H1 (cell line): ENCODE measurements at regions not wholly inside any gene's neighbourhood (a gene's known extent, or its start where the extent isn't known, plus 50 kb on each side); places are given as distances from the start of the nearest gene placed in this dataset.

ENCODE experiments used
- CTCF ChIA-PET: fragments of 300-600 bp; sonication (Branson Sonifier 250); formaldehyde crosslinking; loops from one replicate; lab custom pipeline; 2021; ENCODE audit not compliant: partially characterized antibody; lab: Charles Lee
- POLR2A ChIA-PET: fragments of 300-600 bp; sonication (Branson Sonifier 250); formaldehyde crosslinking; loops from one replicate; lab custom pipeline; 2021; ENCODE audit warnings: inconsistent platforms; ENCODE audit not compliant: partially characterized antibody; lab: Charles Lee
- DNase-seq, 2 experiments: peaks; one replicate each; pipeline versions ENCODE4 v3.0.0 to v3.0.0-alpha.2; 2010 to 2022; ENCODE audit warnings: low spot score in 2 of 2, low read depth in 1 of 2, mixed read lengths in 1 of 2
- FAIRE-seq: peaks from 2 replicates; lab custom pipeline; 2011; peaks lifted over from hg19 to GRCh38; lab: Jason Lieb, UNC
- H2AFZ ChIP-seq: 2 replicates; pipeline ENCODE4 v1.8.1; 2012; ENCODE audit warnings: low read length, inconsistent platforms
- H2AK5ac ChIP-seq: 2 replicates; pipeline ENCODE4 v1.6.1; 2013; ENCODE audit warnings: low read depth, low read length
- H2BK120ac ChIP-seq: replicated peaks from 2 replicates; pipeline ENCODE3; 2013; ENCODE audit warnings: low read depth, low read length, inconsistent platforms
- H2BK12ac ChIP-seq: 2 replicates; pipeline ENCODE4 v1.6.1; 2013; ENCODE audit warnings: low read depth, low read length
- H2BK15ac ChIP-seq: 2 replicates; pipeline ENCODE4 v1.6.1; 2013; ENCODE audit warnings: low read length
- H2BK20ac ChIP-seq: 2 replicates; pipeline ENCODE4 v1.6.1; 2013; ENCODE audit warnings: low read length
- H2BK5ac ChIP-seq: 2 replicates; pipeline ENCODE4 v1.6.1; 2013; ENCODE audit warnings: low read depth, low read length
- H3K14ac ChIP-seq: 2 replicates; pipeline ENCODE4 v1.6.1; 2013; ENCODE audit warnings: inconsistent platforms; ENCODE audit not compliant: insufficient read length
- H3K18ac ChIP-seq: 2 replicates; pipeline ENCODE4 v1.6.1; 2013; ENCODE audit warnings: low read length; ENCODE audit errors: extremely low read depth
- H3K23ac ChIP-seq: 2 replicates; pipeline ENCODE4 v1.6.1; 2013; ENCODE audit warnings: inconsistent platforms; ENCODE audit not compliant: insufficient read length
- H3K23me2 ChIP-seq: 2 replicates; pipeline ENCODE4 v1.6.1; 2013; ENCODE audit warnings: low read depth, low read length
- H3K27ac ChIP-seq: 2 replicates; pipeline ENCODE4 v1.6.1; 2011; ENCODE audit warnings: low read depth, low read length, inconsistent platforms
- H3K27me3 ChIP-seq, 4 experiments: replicated peaks in 1 of 4; 1 replicate in 1 of 4; 2 replicates in 3 of 4; pipeline versions ENCODE4 v1.6.1 to v1.8.1; 2011 to 2013; ENCODE audit warnings: low read length in 3 of 4, mild to moderate bottlenecking in 3 of 4, inconsistent platforms in 2 of 4, mixed read lengths in 2 of 4, moderate library complexity in 1 of 4; ENCODE audit not compliant: control insufficient read depth in 3 of 4, insufficient read depth in 3 of 4; ENCODE audit errors: extremely low read depth in 1 of 4
- H3K36me3 ChIP-seq, 4 experiments: 2 replicates each; pipeline versions ENCODE4 v1.6.1 to v1.8.1; 2011 to 2013; ENCODE audit warnings: mild to moderate bottlenecking in 4 of 4, low read length in 3 of 4, moderate library complexity in 2 of 4, control low read depth in 1 of 4, inconsistent platforms in 1 of 4; ENCODE audit not compliant: insufficient read depth in 4 of 4, control insufficient read depth in 2 of 4
- H3K4ac ChIP-seq: replicated peaks from 2 replicates; pipeline ENCODE3; 2013; ENCODE audit warnings: low read length, low read depth, mixed read lengths, inconsistent platforms; ENCODE audit not compliant: insufficient read length
- H3K4me1 ChIP-seq, 4 experiments: replicated peaks in 1 of 4; 1 replicate in 1 of 4; 2 replicates in 3 of 4; pipeline versions ENCODE4 v1.6.1 to v1.8.1; 2011 to 2013; ENCODE audit warnings: low read length in 3 of 4, inconsistent platforms in 2 of 4, mixed read lengths in 1 of 4; ENCODE audit not compliant: insufficient read depth in 4 of 4, control insufficient read depth in 3 of 4
- H3K4me2 ChIP-seq, 2 experiments: 2 replicates each; pipeline versions ENCODE4 v1.6.1 to v1.8.1; 2011 to 2013; ENCODE audit warnings: low read depth in 2 of 2, low read length in 2 of 2, control low read depth in 1 of 2, inconsistent platforms in 1 of 2, mild to moderate bottlenecking in 1 of 2; ENCODE audit not compliant: insufficient read depth in 1 of 2
- H3K4me3 ChIP-seq, 4 experiments: fragments of 200-600, 300-600 bp in 1 of 4; sonication (generic), shearing (Covaris generic), sonication (Bioruptor Twin) in 1 of 4; 2 replicates each; pipeline versions ENCODE4 v1.5.1 to v1.8.1; 2011 to 2016; ENCODE audit warnings: low read length in 4 of 4, low read depth in 3 of 4, control low read depth in 2 of 4, inconsistent platforms in 2 of 4, mild to moderate bottlenecking in 2 of 4, mixed read lengths in 1 of 4, moderate library complexity in 1 of 4; ENCODE audit not compliant: insufficient read depth in 2 of 4; ENCODE audit errors: extremely low read depth in 1 of 4
- H3K56ac ChIP-seq: replicated peaks from 2 replicates; pipeline ENCODE3; 2013; ENCODE audit warnings: low read depth, mild to moderate bottlenecking, mixed read lengths, low read length, inconsistent platforms; ENCODE audit not compliant: insufficient read length
- H3K79me1 ChIP-seq: 2 replicates; pipeline ENCODE4 v1.6.1; 2013; ENCODE audit warnings: low read depth, low read length, control low read depth
- H3K79me2 ChIP-seq, 2 experiments: 2 replicates each; pipeline versions ENCODE4 v1.6.1 to v1.8.1; 2012 to 2013; ENCODE audit warnings: low read length in 2 of 2, mild to moderate bottlenecking in 2 of 2, inconsistent platforms in 1 of 2; ENCODE audit not compliant: insufficient read depth in 2 of 2, control insufficient read depth in 1 of 2
- H3K9ac ChIP-seq, 4 experiments: replicated peaks in 1 of 4; 1 replicate in 1 of 4; 2 replicates in 3 of 4; pipeline versions ENCODE4 v1.6.1 to v1.8.1; 2011 to 2013; ENCODE audit warnings: low read depth in 3 of 4, low read length in 3 of 4, control low read depth in 2 of 4, mild to moderate bottlenecking in 2 of 4, moderate library complexity in 2 of 4, inconsistent platforms in 1 of 4; ENCODE audit errors: extremely low read depth in 1 of 4
- H3K9me3 ChIP-seq, 2 experiments: 2 replicates each; pipeline versions ENCODE4 v1.6.1 to v1.8.1; 2012 to 2013; ENCODE audit warnings: mild to moderate bottlenecking in 2 of 2, moderate library complexity in 2 of 2, control low read depth in 1 of 2, inconsistent platforms in 1 of 2, low read depth in 1 of 2, low read length in 1 of 2, mixed read lengths in 1 of 2; ENCODE audit not compliant: insufficient read depth in 2 of 2
- H4K20me1 ChIP-seq, 2 experiments: replicated peaks in 1 of 2; 2 replicates each; pipeline versions ENCODE3 to v1.8.1; 2011 to 2013; ENCODE audit warnings: inconsistent platforms in 2 of 2, low read length in 2 of 2, mild to moderate bottlenecking in 1 of 2; ENCODE audit not compliant: insufficient read depth in 2 of 2, control insufficient read depth in 1 of 2
- H4K5ac ChIP-seq: 2 replicates; pipeline ENCODE4 v1.6.1; 2013; ENCODE audit warnings: low read length, low read depth, mixed read lengths, inconsistent platforms; ENCODE audit not compliant: insufficient read length
- H4K8ac ChIP-seq: 2 replicates; pipeline ENCODE4 v1.8.0; 2013; ENCODE audit warnings: mild to moderate bottlenecking, moderate library complexity, low read length, inconsistent platforms; ENCODE audit not compliant: insufficient read depth; ENCODE audit errors: extremely low read depth
- H4K91ac ChIP-seq: replicated peaks from 2 replicates; pipeline ENCODE3; 2013; ENCODE audit warnings: low read length, mixed read lengths, inconsistent platforms; ENCODE audit not compliant: insufficient read length
- CHD1 ChIP-seq: IDR thresholded peaks from 2 replicates; pipeline ENCODE4 v1.6.1; 2012; ENCODE audit warnings: low read depth, low read length, improper control_type of control experiment
- EGR1 ChIP-seq: IDR thresholded peaks from 2 replicates; pipeline ENCODE4 v1.6.1; 2011; ENCODE audit warnings: low read depth, low read length, borderline replicate concordance
- EZH2 ChIP-seq: fragments of 200-600 bp; sonication (generic); IDR thresholded peaks from 2 replicates; pipeline ENCODE4 v1.7.1; 2012; ENCODE audit warnings: low read depth, mild to moderate bottlenecking, moderate library complexity, low read length, inconsistent platforms; ENCODE audit not compliant: severe bottlenecking
- FOSL1 ChIP-seq: IDR thresholded peaks from 2 replicates; pipeline ENCODE4 v1.6.1; 2011; ENCODE audit warnings: mild to moderate bottlenecking, low read depth, low read length, moderate library complexity; ENCODE audit not compliant: insufficient read depth
- PHF8 ChIP-seq: fragments of 200-600 bp; sonication (generic); conservative IDR thresholded peaks from 2 replicates; pipeline ENCODE4 v1.7.1; 2012; ENCODE audit warnings: low read depth, mild to moderate bottlenecking, inconsistent platforms, low read length, moderate library complexity
- RAD21 ChIP-seq, 2 experiments: IDR thresholded peaks in 1 of 2; conservative IDR thresholded peaks in 1 of 2; 2 replicates each; pipeline ENCODE4 v1.6.1; 2011; ENCODE audit warnings: low read depth in 2 of 2, low read length in 2 of 2, improper control_type of control experiment in 1 of 2, inconsistent platforms in 1 of 2, mild to moderate bottlenecking in 1 of 2, moderate library complexity in 1 of 2
- RFX5 ChIP-seq: IDR thresholded peaks from 2 replicates; pipeline ENCODE4 v1.6.1; 2011; ENCODE audit warnings: low read depth, low read length, improper control_type of control experiment, borderline replicate concordance
- SIX5 ChIP-seq: IDR thresholded peaks from 2 replicates; pipeline ENCODE4 v1.6.1; 2011; ENCODE audit warnings: mild to moderate bottlenecking, low read depth, low read length
- SRF ChIP-seq: IDR thresholded peaks from 2 replicates; pipeline ENCODE4 v1.6.1; 2011; ENCODE audit warnings: mild to moderate bottlenecking, low read depth, low read length, moderate library complexity
- TEAD4 ChIP-seq: IDR thresholded peaks from 2 replicates; pipeline ENCODE4 v1.6.1; 2012; ENCODE audit warnings: low read depth, low read length, inconsistent platforms, mixed read lengths
- WGBS, 2 experiments: shearing (Covaris generic) in 1 of 2; methylation state at CpG; one replicate each; pipeline versions ENCODE4 v1.1.6 to v1.1.7; 2013 to 2015; ENCODE audit warnings: low lambda C conversion rate in 2 of 2, mixed read lengths in 2 of 2, inconsistent platforms in 1 of 2, low coverage in 1 of 2, missing lambda C conversion rate in 1 of 2; ENCODE audit not compliant: insufficient replicate concordance in 2 of 2, insufficient coverage in 1 of 2, insufficient read length in 1 of 2; ENCODE audit errors: extremely low coverage in 1 of 2, missing lambda C conversion rate in 1 of 2; 5-methylcytosine and 5-hydroxymethylcytosine counted together
- TF ChIP-seq, protein P1 (sequence below): IDR thresholded peaks from 2 replicates; pipeline ENCODE4 v1.6.1; 2012; ENCODE audit warnings: inconsistent platforms

DNA sequence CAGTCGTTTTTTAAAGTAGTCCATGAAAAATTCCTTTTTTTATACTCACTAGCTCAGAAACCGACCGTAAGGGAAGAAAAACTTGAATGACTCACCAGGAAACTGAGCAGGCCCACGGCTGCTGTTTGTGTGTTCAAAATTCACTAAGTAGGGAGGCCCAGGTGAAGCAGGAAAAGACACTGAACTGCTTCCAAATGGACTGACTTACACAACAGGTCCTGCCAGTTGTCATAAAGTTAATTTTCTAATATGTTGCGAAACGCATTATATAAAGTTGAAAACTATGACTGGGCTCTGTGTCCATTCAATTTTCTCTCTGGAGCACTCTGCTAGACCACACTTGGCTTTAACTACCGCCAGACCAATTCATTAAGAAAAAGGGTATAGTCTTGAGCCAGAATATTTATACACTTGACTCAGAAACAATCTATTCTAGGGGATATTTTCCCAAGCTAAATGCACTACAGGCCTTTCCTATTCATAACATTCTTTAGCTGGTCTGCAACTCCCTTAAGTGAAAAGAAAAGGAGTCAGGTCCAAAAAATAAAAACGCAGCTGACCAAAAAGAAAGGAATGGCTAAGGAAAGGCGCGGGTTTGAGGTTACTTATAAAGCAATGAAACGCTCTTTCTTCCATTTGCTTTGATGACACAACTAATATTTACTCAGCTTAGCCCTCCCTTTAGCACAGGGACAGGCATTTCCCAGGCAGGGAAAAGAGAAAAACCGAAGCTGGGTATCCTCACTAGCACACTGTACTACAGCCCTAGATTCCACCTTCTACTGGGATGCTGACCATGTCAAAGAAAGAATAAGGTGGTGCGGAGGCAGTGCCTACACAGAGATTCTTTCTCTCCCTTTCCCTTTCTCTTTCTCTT is 306.3 kb upstream of the ESRRG start:
- no peak overlapping the region for H3K27ac ChIP-seq
- no peak overlapping the region for H2AK5ac ChIP-seq
- no peak overlapping the region for H2BK15ac ChIP-seq
- peak overlapping the region; percentile 54 for H2AFZ ChIP-seq
- no peaks in the 10 kb centered on the region for H3K4me1 ChIP-seq
- no peaks in the 10 kb centered on the region for H3K36me3 ChIP-seq
- H2BK20ac ChIP-seq = no peak overlapping the region
- no peak overlapping the region for H2BK120ac ChIP-seq
- no peak overlapping the region for H3K4me3 ChIP-seq
- H2BK5ac ChIP-seq = no peak overlapping the region
- H3K23ac ChIP-seq = no peak overlapping the region
- no peak overlapping the region for H4K8ac ChIP-seq
- no peak overlapping the region for H3K56ac ChIP-seq
- 0 out of 2 replicates have a peak overlapping the region, but pooled peaks have one; percentile 21 for H2BK12ac ChIP-seq
- ChIA-PET POLR2A (no interaction called here), CTCF (interaction anchor here (2.0 kb wide), 1 partner anchor 18 kb away, joined by 10 read pairs; no protein-coding TSS in a partner anchor)
- H3K27me3 ChIP-seq = no peaks in the 10 kb centered on the region
- no peak overlapping the region for H3K18ac ChIP-seq
- no peaks in the 10 kb centered on the region for H4K20me1 ChIP-seq
- no peaks in the 10 kb centered on the region for H3K9me3 ChIP-seq
- no peak overlapping the region for H3K4me2 ChIP-seq
- 87% methylated on average over 13 of the region's 13 CpGs; no CpG with 5 or more reads in 1 of the 2 experiments for WGBS, 2 experiments
- H3K14ac ChIP-seq = no peak overlapping the region
- H4K5ac ChIP-seq = no peak overlapping the region
- H3K9ac ChIP-seq = no peak overlapping the region
- H3K79me1 ChIP-seq = no peaks in the 10 kb centered on the region
- H4K91ac ChIP-seq = no peak overlapping the region
- H3K23me2 ChIP-seq = peaks cover 1% of the 10 kb centered on the region; the same call in 1 of the 2 replicates
- H3K4ac ChIP-seq = no peak overlapping the region
- DNase-seq (no peak), FAIRE-seq (no peak)
- no peaks in the 10 kb centered on the region for H3K79me2 ChIP-seq
- TF ChIP-seq CHD1 = no peak
- no peak for TF ChIP-seq RAD21 (IDR thresholded peaks at IDR 0.05 in 1 of 2, conservative IDR thresholded peaks at IDR 0.05 in 1 of 2; ENCODE audit: low read depth in 2 of 2, low read length in 2 of 2)
- TF ChIP-seq SIX5 = no peak
- TF ChIP-seq, protein P1, sequence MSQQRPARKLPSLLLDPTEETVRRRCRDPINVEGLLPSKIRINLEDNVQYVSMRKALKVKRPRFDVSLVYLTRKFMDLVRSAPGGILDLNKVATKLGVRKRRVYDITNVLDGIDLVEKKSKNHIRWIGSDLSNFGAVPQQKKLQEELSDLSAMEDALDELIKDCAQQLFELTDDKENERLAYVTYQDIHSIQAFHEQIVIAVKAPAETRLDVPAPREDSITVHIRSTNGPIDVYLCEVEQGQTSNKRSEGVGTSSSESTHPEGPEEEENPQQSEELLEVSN = no peak
- TF ChIP-seq PHF8 = no peak
- TF ChIP-seq SRF = no peak
- no peak for TF ChIP-seq RFX5
- TF ChIP-seq FOSL1 = no peak
- no peak for TF ChIP-seq EGR1
- TF ChIP-seq EZH2 = no peak
- TF ChIP-seq TEAD4 = no peak
